ENCODE measurements at regions not wholly inside any gene's neighbourhood (a gene's known extent, or its start where the extent isn't known, plus 50 kb on each side); places are given as distances from the start of the nearest gene placed in this dataset.

DNA sequence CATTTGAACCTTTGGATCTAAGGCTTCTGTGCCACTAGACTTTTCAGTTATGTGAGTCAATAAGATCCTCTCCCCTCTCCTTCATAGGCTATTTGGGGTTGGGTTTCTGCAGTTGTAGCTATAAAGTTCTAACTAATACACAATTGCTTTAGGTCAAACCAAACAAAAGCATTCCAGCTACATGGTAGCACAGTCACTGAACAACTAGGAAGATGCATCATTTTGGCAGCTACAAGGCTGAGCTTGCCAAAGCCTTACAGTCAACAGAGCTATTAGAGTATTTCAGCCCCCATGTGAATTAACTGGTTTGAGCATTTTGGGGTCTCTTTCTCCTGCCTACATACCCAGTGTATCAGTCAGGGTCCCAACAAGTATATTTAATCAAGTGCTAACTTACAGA is 234.6 kb downstream of the ZNF608 start:
- TF ChIP-seq, protein P1, sequence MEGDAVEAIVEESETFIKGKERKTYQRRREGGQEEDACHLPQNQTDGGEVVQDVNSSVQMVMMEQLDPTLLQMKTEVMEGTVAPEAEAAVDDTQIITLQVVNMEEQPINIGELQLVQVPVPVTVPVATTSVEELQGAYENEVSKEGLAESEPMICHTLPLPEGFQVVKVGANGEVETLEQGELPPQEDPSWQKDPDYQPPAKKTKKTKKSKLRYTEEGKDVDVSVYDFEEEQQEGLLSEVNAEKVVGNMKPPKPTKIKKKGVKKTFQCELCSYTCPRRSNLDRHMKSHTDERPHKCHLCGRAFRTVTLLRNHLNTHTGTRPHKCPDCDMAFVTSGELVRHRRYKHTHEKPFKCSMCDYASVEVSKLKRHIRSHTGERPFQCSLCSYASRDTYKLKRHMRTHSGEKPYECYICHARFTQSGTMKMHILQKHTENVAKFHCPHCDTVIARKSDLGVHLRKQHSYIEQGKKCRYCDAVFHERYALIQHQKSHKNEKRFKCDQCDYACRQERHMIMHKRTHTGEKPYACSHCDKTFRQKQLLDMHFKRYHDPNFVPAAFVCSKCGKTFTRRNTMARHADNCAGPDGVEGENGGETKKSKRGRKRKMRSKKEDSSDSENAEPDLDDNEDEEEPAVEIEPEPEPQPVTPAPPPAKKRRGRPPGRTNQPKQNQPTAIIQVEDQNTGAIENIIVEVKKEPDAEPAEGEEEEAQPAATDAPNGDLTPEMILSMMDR (optimal IDR thresholded peaks at IDR 0.05 in 1 of 3, IDR thresholded peaks at IDR 0.05 in 1 of 3, conservative IDR thresholded peaks at IDR 0.05 in 1 of 3; ENCODE audit: extremely low read depth in 1 of 3, insufficient read depth in 2 of 3, low read length in 3 of 3): no peak
- TF ChIP-seq EZH2 (IDR thresholded peaks at IDR 0.05; ENCODE audit: low read length): no peak

All from keratinocyte (primary cell).